NCI-H446 treated with DMSO at 0.1 percent for 48 hours (cell line): ENCODE measurements at regions not wholly inside any gene's neighbourhood (a gene's known extent, or its start where the extent isn't known, plus 50 kb on each side); places are given as distances from the start of the nearest gene placed in this dataset.
"Not testable (repeated sequence)": the region's sequence is repeated elsewhere in the genome, so short reads cannot be mapped to it uniquely, and the experiment has no call there.

ENCODE experiments used
- DNase-seq: peaks from one replicate; lab custom pipeline; 2025; lab: John Stamatoyannopoulos, UW

GRCh38 chr6:94227741-94228140 is 808.4 kb upstream of the EPHA7 start:
- no peak for DNase-seq

- DNase-seq = no peak
These were observed 798.5 kb upstream of the EPHA7 start for GRCh38 chr6:94217836-94218235.

DNA sequence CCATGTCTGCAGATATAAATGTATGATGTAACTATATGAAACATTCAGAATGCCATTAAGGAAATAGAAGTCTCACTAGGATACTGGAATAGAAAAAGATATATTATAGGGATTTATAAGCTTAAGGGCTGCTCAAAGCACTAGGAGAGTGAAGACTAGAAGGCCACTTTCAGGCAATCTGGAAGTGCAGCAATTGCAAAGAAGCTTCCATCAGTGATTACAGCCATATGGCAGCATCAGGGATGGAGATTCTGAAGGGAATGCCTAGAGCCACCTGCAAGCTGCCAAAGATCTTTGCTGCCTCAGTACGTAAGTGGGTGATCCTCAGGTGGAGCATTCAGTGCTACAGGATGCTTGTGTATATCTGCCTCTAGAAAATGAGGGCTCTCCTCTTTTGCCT is 796.2 kb upstream of the EPHA7 start:
- DNase-seq = no peak

DNA sequence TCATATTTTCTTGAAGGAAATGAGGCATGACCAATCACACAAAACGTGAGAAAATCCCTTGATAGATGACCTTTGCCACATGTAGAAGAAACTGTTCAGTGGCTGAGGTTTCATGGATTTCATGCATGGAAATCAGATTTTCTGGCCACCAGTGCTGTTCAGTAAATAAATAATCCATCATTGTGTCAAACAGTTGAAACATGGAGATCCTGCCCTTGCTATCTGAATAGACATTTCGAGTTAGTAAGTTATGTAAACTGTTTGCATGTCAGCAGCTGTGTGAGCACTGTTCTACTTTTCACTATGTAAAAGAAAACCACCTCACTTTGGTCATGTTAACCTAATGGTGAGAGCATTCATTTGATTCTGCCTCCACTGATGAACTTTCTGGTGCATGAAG is 793.9 kb upstream of the EPHA7 start:
- no peak for DNase-seq

- peak; percentile 33 for DNase-seq
These were observed 777.5 kb upstream of the EPHA7 start for GRCh38 chr6:94196891-94197290.

- no peak for DNase-seq
These were observed 770.7 kb upstream of the EPHA7 start for GRCh38 chr6:94190030-94190429.

DNA sequence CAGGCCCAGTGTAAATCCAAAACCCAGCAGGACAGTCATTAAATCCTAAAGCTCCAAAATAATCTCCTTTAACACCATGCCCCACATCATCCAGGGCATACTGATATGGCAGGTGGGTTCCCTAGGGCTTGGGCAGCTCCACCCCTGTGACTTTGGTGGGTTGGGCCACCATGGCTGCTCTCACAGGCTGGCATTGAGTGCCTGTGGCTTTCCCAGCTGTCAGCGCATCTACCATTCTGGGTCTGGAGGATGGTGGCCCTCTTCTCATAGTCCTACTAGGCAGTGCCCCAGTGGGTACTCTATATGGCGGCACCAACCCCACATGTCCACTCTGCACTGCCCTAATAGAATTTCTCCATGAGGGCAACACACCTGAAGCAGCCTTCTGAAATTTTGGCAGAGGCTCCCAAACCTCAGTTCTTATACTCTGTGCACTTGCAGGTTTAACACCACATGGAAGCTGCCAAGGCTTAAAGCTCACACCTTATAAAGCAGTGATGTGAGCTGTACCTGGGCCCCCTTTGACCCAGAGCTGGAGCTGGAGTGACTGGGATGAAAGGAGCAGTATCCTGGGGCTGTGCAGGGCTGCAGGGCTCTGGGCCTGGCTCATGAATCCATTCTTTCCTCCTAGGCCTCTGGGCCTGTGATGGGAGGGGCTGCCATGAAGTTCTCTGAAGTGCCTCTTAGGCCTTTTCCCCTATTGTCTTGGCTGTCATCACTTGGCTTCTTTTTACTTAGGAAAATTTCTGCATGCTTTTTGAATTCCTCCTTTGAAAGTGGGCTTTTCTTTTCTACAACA is 765.5 kb upstream of the EPHA7 start:
- DNase-seq = no peak

DNA sequence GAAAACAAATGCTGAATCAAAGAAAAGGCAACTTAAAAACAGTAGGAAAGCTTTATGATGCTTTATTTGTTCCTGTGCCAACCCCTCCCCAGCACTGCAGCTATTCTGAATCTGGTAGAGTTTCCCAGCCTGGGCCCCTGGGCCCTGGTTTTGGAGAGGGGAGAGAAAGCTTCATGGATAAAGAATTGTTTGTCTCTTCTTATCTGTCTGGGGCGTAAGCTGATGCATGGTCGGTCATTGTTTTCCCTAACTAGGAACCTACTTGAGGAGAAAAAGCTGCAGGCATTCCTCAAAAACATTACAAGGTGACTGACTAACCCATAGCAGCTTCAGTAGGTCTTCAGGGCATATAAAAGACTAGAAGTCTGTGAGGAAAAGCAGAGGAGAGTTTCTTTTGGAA is 758.1 kb upstream of the EPHA7 start:
- no peak for DNase-seq

- no peak for DNase-seq
These were observed 756.1 kb upstream of the EPHA7 start for GRCh38 chr6:94175465-94175864.

GRCh38 chr6:94163877-94164276 is 744.5 kb upstream of the EPHA7 start:
- DNase-seq = no peak

DNA sequence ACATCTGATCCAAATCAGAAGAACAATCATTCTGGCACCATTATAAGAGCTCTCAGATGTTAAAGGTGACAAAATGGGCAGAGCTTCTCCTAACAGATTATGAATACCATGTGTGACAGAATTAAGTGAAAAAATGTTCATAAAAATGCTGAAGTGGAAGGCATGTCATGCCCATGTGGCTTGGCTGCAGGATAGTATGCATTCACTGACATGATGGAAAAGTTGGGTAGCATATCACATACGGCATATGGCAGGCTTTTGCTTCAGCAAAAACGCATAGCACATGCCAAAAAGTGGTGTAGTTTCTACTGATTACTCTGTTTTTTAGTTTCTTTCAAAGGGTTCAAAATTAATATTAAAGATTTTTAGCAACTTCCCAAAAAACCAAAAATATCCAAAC is 731.5 kb upstream of the EPHA7 start:
- peak; percentile 53 for DNase-seq

DNA sequence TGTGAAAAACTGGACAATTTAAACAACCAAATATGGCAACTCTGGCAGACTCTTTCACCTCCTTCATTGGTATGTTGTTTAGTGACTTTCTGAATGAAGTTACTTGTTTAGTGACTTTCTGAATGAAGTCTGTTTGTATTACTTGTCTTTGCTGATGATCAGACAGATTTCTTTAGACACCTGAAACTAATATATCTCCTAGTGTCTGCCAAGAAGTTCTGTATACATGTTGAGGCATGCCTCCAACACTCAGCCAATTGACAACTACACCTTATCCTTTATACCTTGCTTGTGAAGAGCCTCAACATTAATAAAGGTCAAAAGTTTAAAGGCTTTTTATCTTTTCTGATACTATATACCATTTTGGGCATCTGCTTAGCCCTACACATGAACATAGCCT is 725.4 kb upstream of the EPHA7 start:
- no peak for DNase-seq

- DNase-seq = not testable (repeated sequence)
These were observed 717.8 kb upstream of the EPHA7 start for GRCh38 chr6:94137178-94137577.

- DNase-seq = no peak
These were observed 713.7 kb upstream of the EPHA7 start for GRCh38 chr6:94133106-94133505.

DNA sequence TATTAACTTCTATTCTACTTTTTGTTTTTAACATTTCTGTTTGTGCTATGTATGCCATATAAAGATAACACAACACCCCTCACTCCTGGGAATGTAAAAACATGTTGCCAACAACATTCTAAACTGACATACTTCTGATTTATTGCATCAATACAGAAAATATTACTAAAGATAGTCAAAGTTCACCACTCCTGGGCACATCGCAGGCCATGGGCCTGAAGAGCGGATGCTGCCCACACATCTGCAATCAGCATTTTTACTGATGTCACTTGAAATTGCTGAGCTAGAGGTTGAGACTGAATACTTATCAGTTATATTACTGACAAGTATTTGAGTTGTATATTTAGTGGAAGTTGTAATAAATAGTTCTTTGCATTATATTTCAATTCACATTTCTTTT is 711.9 kb upstream of the EPHA7 start:
- DNase-seq = no peak

- DNase-seq = peak; percentile 92
These were observed 711.1 kb upstream of the EPHA7 start for GRCh38 chr6:94130478-94130877.

- DNase-seq = no peak
These were observed 710.6 kb upstream of the EPHA7 start for GRCh38 chr6:94129926-94130325.

DNA sequence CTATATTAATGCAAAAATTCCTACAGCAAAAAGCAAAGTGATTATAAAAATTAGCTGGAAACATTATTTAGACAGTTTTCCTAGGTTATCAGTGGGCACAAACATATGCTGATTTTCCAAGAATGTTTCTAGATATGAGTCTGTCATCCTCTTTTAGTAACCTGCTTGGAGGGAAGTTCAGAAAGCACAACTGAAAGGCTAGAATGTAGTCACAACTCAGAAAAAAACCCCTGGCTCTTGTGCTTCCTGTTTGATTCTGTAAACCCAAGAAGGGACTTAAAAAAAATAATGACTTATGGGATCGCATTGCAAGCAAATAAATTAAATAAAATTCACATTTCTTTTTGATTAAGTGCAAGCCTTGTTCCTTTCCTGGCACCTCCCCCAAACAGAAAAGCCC is 708.4 kb upstream of the EPHA7 start:
- no peak for DNase-seq

DNA sequence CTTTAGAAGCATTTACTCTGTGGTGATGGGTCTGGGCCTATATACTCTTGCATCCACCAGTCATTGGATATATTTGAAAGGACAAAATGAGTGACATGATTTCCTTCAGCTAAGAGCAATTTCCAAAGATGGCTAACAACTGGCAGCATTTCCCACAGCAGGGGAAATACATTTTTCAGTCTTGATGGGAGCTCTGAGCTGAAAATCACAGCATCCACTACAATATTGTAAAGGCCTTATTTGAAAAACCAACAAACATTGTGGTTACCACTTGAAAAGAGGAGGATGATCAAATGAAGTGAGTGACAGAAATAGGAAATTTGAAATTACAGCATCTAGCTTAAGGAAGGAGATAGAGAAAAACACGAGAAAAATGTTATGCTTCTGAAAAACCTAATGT is 705.0 kb upstream of the EPHA7 start:
- DNase-seq = no peak

GRCh38 chr6:94121094-94121493 is 701.7 kb upstream of the EPHA7 start:
- no peak for DNase-seq

DNA sequence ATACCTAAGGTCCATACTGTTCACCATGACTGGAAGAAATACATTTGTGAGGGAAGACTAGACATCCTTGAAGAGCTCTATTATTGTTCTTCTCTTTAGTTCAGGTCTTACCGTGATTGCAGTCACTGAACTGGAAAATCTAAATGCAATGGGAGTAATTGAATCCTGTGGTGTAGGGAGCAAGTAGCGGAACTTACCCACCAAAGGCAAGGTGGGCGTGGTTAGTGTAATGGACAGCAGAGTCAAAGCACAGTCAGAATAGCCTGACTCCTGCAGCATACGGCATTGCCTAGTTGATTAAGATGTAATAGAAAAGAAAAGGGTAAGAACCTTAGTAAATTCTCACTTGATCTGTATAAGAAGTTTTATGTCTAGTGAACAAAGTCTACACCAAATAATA is 679.7 kb upstream of the EPHA7 start:
- DNase-seq = no peak

- no peak for DNase-seq
These were observed 676.6 kb upstream of the EPHA7 start for GRCh38 chr6:94095961-94096360.

DNA sequence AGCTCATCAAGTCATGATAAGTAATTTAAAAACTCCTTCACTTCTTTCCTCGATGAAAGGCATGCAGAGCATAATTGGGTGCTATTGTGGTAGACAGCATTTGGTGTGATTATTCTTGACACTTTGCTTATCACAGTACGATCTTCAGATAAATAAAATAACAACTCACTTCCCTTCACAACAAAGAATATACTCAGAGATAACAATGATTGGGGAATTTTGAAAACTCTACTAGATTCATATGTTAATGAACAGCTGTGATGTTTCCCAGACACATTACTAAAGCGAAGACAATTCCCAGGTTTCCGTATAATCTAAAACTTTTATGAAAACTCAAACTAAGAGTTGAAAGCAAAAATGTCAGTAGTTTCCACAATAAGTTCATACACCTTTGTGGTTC is 670.6 kb upstream of the EPHA7 start:
- no peak for DNase-seq

GRCh38 chr6:94088870-94089269 is 669.5 kb upstream of the EPHA7 start:
- no peak for DNase-seq
